HFFc6 (cell line): ENCODE measurements at regions not wholly inside any gene's neighbourhood (a gene's known extent, or its start where the extent isn't known, plus 50 kb on each side); places are given as distances from the start of the nearest gene placed in this dataset.

Source experiments
- DNase-seq: peaks from one replicate; pipeline ENCODE4 v3.0.0-alpha.2; 2018
- H3K27ac Mint-ChIP-seq: 2 replicates; pipeline ENCODE4 v1.8.0; 2020; ENCODE audit warnings: mild to moderate bottlenecking, mixed read lengths
- H3K27me3 Mint-ChIP-seq: 2 replicates; pipeline ENCODE4 v1.8.0; 2021; ENCODE audit warnings: mild to moderate bottlenecking, moderate library complexity, mixed read lengths; ENCODE audit not compliant: insufficient read depth
- H3K36me3 Mint-ChIP-seq: 2 replicates; pipeline ENCODE4 v1.8.0; 2021; ENCODE audit warnings: low read depth, mixed read lengths
- H3K4me1 Mint-ChIP-seq: 2 replicates; pipeline ENCODE4 v1.8.0; 2020; ENCODE audit warnings: low read depth, mixed read lengths
- H3K4me3 Mint-ChIP-seq: 2 replicates; pipeline ENCODE4 v1.8.0; 2020; ENCODE audit warnings: mild to moderate bottlenecking, moderate library complexity, mixed read lengths
- H3K9me3 Mint-ChIP-seq: 2 replicates; pipeline ENCODE4 v1.8.0; 2020; ENCODE audit warnings: mild to moderate bottlenecking, mixed read lengths
- CTCF ChIP-seq: fragments of 200-600 bp; sonication (generic); IDR thresholded peaks from 2 replicates; pipeline ENCODE4 v1.5.0; 2021; ENCODE audit warnings: antibody characterized with exemption, mild to moderate bottlenecking

- H3K4me3 Mint-ChIP-seq: no peak overlapping the region
- peaks cover 11% of the 10 kb centered on the region for H3K27me3 Mint-ChIP-seq
- H3K27ac Mint-ChIP-seq: no peak overlapping the region
- no peaks in the 10 kb centered on the region for H3K4me1 Mint-ChIP-seq
- DNase-seq: no peak
- H3K36me3 Mint-ChIP-seq: no peaks in the 10 kb centered on the region
- no peaks in the 10 kb centered on the region for H3K9me3 Mint-ChIP-seq
- no peak for TF ChIP-seq CTCF
Measured at GRCh38 chr13:99722338-99722818, 221.1 kb downstream of the TM9SF2 start.

DNA sequence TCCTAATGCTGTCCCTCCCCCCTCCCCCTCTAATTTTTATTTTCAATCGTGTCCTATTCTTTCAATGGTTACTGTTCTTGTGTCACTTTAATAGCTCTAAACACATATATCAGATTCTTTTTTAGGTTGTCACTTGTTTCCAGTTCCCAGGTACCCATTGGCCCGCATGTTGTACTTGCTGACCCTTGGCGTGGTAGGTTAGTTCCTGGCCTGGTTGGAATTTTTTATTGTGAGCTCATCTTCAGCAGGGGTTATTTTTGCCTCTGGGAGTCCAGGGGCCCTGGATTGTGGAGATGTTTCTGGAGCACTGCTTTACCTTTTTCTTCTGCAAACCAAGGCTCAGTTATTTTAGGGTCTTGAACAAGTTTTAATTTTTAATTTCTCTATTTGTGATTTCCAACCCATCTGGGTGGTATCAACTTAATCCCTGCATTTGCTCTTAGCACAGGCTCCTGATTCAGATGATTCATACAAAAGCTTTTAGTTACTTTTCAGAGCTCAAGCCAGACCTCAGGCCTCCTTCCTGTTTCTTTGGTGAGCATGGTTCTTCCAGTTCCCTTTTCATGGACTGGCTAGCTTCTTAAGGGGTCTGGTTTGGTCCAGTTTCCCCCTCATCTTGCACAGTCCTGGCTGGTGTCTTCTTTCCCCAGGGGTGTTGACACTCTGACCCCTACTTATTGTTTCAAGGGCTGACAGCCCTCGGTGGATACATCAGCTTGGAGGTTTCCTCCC lies 220.5 kb downstream of the TM9SF2 start:
- DNase-seq: no peak
- H3K36me3 Mint-ChIP-seq: no peaks in the 10 kb centered on the region
- peaks cover 10% of the 10 kb centered on the region for H3K27me3 Mint-ChIP-seq
- H3K27ac Mint-ChIP-seq: no peak overlapping the region
- H3K4me1 Mint-ChIP-seq: no peaks in the 10 kb centered on the region
- H3K4me3 Mint-ChIP-seq: no peak overlapping the region
- TF ChIP-seq CTCF: no peak
- H3K9me3 Mint-ChIP-seq: no peaks in the 10 kb centered on the region

GRCh38 chr13:99717959-99718674 lies 216.8 kb downstream of the TM9SF2 start:
- no peaks in the 10 kb centered on the region for H3K9me3 Mint-ChIP-seq

GRCh38 chr13:99709134-99709533 lies 207.9 kb downstream of the TM9SF2 start:
- Mint-ChIP-seq H3K27ac (no peak overlapping the region), H3K27me3 (peaks cover 12% of the 10 kb centered on the region), H3K36me3 (no peaks in the 10 kb centered on the region), H3K4me1 (no peaks in the 10 kb centered on the region), H3K4me3 (no peak overlapping the region), H3K9me3 (no peaks in the 10 kb centered on the region)
- DNase-seq: no peak
- TF ChIP-seq CTCF: no peak

More at GRCh38 chr13:99717959-99718674, 216.8 kb downstream of the TM9SF2 start:
- TF ChIP-seq CTCF: no peak
- Mint-ChIP-seq H3K27me3 (peaks cover 1% of the 10 kb centered on the region), H3K4me3 (no peak overlapping the region), H3K36me3 (no peaks in the 10 kb centered on the region), H3K27ac (no peak overlapping the region), H3K4me1 (no peaks in the 10 kb centered on the region)
- no peak for DNase-seq

DNA sequence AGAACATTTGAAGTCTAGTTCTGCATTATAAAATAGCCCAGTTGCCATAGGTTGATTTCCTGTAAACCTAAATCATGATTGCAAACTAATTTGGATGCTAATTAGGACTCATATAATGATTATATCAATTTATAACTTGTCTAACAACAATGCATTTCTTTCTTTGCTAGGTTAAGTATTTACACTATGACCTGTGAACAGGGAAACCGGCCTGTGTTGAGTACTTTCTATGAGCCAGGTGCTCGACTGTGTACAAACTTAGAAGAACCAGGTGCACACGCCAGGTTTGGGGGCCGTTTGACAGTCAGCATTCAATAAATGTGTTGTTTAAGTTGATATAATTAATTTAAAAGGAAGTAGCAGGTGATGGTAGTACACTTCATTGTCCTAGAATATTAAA lies 203.1 kb downstream of the TM9SF2 start:
- Mint-ChIP-seq H3K27ac (no peak overlapping the region), H3K9me3 (no peaks in the 10 kb centered on the region), H3K4me3 (no peak overlapping the region), H3K27me3 (peaks cover 15% of the 10 kb centered on the region), H3K4me1 (no peaks in the 10 kb centered on the region), H3K36me3 (no peaks in the 10 kb centered on the region)
- no peak for TF ChIP-seq CTCF
- DNase-seq: no peak
